Uterus (tissue), 3 donors: ENCODE measurements at regions not wholly inside any gene's neighbourhood (a gene's known extent, or its start where the extent isn't known, plus 50 kb on each side); places are given as distances from the start of the nearest gene placed in this dataset.
"Not testable (repeated sequence)": the region's sequence is repeated elsewhere in the genome, so short reads cannot be mapped to it uniquely, and the experiment has no call there.

ENCODE experiments used
- DNase-seq, 2 donors: peaks; one replicate each; pipeline ENCODE4 v3.0.0-alpha.2; 2019 to 2020
- H3K27ac ChIP-seq, 2 donors: fragments of 200-600 bp; sonication (generic); 1 replicate in 1 of 2; 2 replicates in 1 of 2; pipeline ENCODE4 v1.5.1; 2016 to 2018
- H3K27me3 ChIP-seq, 2 donors: fragments of 200-600 bp; sonication (generic); one replicate each; pipeline ENCODE4 v1.5.1; 2018 to 2019; ENCODE audit warnings: control low read depth in 1 of 2
- H3K36me3 ChIP-seq, 2 donors: fragments of 200-600 bp; sonication (generic); one replicate each; pipeline ENCODE4 v1.5.1; 2019; ENCODE audit warnings: control low read depth in 1 of 2
- H3K4me1 ChIP-seq, 2 donors: fragments of 200-600 bp; sonication (generic); one replicate each; pipeline ENCODE4 v1.5.1; 2018 to 2019; ENCODE audit warnings: control low read depth in 1 of 2
- H3K4me3 ChIP-seq, 2 donors: fragments of 200-600 bp; sonication (generic); 1 replicate in 1 of 2; 2 replicates in 1 of 2; pipeline ENCODE4 v1.5.1; 2018 to 2019; ENCODE audit warnings: mild to moderate bottlenecking in 1 of 2
- H3K9me3 ChIP-seq, 2 donors: fragments of 200-600 bp; sonication (generic); one replicate each; pipeline ENCODE4 v1.5.1; 2019; ENCODE audit warnings: control low read depth in 1 of 2
- POLR2A ChIP-seq, 2 donors: fragments of 450-650 bp; IDR thresholded peaks; one replicate each; pipeline ENCODE4 v1.6.1; 2016; ENCODE audit warnings: antibody characterized with exemption in 2 of 2, mild to moderate bottlenecking in 1 of 2, moderate library complexity in 1 of 2
- intact Hi-C: fragments of 100-400 bp; cut with DNase I; formaldehyde crosslinking; loops from one replicate; pipeline ENCODE4 v1.15.1; 2023; ENCODE audit warnings: low total_unique reads
- TF ChIP-seq, protein P1 (sequence below), 4 experiments: fragments of 200-600 bp in 2 of 4; fragments of 450-650 bp in 2 of 4; sonication (generic) in 2 of 4; IDR thresholded peaks; one replicate each; pipeline ENCODE4 v1.5.1; 2016 to 2019; ENCODE audit warnings: antibody characterized with exemption in 4 of 4, mild to moderate bottlenecking in 2 of 4, moderate library complexity in 1 of 4
- donor health status: DM: yes; HTN: yes; CAD: no.

DNA sequence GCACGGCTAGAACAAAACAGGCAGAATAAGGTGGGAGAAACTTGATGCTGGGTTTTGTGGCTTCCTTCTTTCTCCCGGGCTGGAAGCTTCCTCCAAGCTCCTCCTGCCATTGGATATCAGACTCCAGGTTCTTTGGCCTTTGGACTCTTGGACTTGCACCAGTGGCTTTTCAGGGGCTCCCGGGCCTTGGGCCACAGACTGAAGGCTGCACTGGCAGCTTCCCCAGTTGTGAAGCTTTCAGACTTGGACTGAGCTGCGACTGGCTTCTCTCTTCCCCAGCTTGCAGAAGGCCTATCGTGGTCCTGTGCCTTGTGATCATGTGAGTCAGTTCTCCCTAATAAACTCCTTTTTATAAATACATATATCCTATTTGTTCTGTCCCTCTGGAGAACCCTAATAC is 364.4 kb downstream of the DNAH5 start:
- TF ChIP-seq POLR2A (IDR thresholded peaks at IDR 0.05), result no peak
- TF ChIP-seq, protein P1, sequence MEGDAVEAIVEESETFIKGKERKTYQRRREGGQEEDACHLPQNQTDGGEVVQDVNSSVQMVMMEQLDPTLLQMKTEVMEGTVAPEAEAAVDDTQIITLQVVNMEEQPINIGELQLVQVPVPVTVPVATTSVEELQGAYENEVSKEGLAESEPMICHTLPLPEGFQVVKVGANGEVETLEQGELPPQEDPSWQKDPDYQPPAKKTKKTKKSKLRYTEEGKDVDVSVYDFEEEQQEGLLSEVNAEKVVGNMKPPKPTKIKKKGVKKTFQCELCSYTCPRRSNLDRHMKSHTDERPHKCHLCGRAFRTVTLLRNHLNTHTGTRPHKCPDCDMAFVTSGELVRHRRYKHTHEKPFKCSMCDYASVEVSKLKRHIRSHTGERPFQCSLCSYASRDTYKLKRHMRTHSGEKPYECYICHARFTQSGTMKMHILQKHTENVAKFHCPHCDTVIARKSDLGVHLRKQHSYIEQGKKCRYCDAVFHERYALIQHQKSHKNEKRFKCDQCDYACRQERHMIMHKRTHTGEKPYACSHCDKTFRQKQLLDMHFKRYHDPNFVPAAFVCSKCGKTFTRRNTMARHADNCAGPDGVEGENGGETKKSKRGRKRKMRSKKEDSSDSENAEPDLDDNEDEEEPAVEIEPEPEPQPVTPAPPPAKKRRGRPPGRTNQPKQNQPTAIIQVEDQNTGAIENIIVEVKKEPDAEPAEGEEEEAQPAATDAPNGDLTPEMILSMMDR (IDR thresholded peaks at IDR 0.05), result no peak

DNA sequence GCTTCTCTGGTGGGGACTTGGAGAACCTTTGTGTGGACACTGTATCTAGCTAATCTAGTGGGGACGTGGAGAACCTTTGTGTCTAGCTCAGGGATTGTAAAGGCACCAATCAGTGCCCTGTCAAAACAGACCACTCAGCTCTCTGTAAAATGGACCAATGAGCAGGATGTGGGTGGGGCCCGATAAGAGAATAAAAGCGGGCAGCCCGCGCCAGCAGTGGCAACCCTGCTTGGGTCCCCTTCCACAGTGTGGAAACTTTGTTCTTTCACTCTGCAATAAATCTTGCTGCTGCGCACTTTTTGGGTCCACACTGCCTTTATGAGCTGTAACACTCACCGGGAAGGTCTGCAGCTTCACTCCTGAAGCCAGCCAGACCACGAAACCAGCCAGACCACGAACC is 365.4 kb downstream of the DNAH5 start:
- intact Hi-C loops, H3K27ac ChIP-seq, DNase-seq, H3K27me3 ChIP-seq, H3K9me3 ChIP-seq, H3K4me3 ChIP-seq, H3K36me3 ChIP-seq, H3K4me1 ChIP-seq: not testable (repeated sequence)

More for the DNA sequence above, 364.4 kb downstream of the DNAH5 start:
- Histone ChIP-seq H3K36me3 (no peaks in the 10 kb centered on the region), H3K27ac (no peak overlapping the region), H3K9me3 (no peaks in the 10 kb centered on the region), H3K4me3 (no peak overlapping the region), H3K27me3 (no peaks in the 10 kb centered on the region), H3K4me1 (no peaks in the 10 kb centered on the region)
- intact Hi-C loops, result no loop called here
- DNase-seq, result no peak

DNA sequence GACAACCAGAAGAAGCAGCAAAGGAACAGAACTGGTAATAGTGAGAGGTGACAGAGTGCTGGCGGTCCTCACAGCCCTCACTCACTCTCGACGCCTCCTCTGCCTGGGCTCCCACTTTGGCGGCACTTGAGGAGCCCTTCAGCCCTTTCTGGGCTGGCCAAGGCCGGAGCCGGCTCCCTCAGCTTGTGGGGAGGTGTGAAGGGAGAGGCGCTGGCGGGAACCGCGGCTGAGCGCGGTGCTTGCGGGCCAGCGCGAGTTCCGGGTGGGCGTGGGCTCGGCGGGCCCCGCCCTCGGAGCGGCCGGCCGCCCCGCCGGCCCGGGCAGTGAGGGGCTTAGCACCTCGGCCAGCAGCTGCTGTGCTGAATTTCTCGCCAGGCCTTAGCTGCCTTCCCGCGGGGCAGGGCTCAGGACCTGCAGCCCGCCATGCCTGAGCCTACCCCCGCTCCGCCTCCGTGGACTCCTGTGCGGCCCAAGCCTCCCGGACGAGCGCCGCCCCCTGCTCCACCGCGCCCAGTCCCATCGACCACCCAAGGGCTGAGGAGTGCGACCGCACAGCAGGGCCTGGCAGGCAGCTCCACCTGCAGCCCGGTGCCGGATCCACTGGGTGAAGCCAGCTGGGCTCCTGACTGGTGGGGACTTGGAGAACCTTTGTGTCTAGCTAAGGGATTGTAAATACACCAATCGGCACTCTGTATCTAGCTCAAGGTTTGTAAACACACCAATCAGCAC is 366.0 kb downstream of the DNAH5 start:
- H3K36me3 ChIP-seq, H3K27me3 ChIP-seq, H3K4me3 ChIP-seq, DNase-seq, intact Hi-C loops, H3K4me1 ChIP-seq, H3K27ac ChIP-seq, H3K9me3 ChIP-seq: not testable (repeated sequence)

DNA sequence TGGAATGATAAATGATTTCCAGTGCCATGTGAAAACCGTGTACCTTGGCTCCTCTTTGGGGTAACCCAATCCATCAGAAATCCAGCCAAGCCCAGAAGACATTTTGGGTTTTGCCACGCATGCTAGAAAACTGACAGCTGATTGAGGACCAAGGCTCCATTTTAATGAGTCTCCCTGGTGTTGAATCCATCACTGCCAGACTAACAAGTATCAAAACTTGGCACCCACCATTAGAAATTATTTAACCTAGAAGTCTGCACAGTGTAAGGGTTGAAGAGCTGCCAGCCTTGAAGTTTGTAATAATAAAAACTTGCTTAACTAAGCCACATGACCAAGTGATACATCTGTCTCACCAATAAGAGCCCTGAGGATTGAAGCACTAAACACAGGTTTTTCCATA is 369.9 kb downstream of the DNAH5 start:
- intact Hi-C loops, result no loop called here
- Histone ChIP-seq H3K4me3 (no peak overlapping the region), H3K9me3 (no peaks in the 10 kb centered on the region), H3K4me1 (no peaks in the 10 kb centered on the region), H3K27ac (no peak overlapping the region), H3K36me3 (no peaks in the 10 kb centered on the region), H3K27me3 (no peaks in the 10 kb centered on the region)
- TF ChIP-seq POLR2A (IDR thresholded peaks at IDR 0.05), result no peak
- TF ChIP-seq, protein P1 (IDR thresholded peaks at IDR 0.05), result no peak
- no peak for DNase-seq

DNA sequence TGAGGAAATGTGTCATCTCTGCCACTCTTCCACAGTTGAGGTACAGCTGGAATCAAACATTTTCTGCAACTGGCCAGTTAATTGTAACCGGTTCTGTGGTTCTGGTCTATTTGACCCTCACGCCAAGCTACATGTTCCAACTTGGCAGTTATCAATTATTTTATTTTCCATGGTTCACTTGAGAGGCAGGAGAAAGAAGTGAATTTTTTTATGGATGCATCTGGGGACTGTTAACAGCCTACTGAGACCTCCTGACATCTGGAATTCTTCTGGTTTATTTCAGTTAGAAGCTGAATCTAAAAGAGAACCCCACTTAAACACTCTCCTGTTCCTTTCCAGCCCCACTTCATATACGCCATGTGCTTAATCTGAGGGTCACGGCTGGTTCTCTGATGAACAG is 372.3 kb downstream of the DNAH5 start:
- no peak for DNase-seq
- TF ChIP-seq POLR2A (IDR thresholded peaks at IDR 0.05), result no peak
- TF ChIP-seq, protein P1 (IDR thresholded peaks at IDR 0.05), result no peak
- Histone ChIP-seq H3K4me3 (no peak overlapping the region), H3K36me3 (no peaks in the 10 kb centered on the region), H3K9me3 (no peaks in the 10 kb centered on the region), H3K27me3 (no peaks in the 10 kb centered on the region), H3K4me1 (no peaks in the 10 kb centered on the region), H3K27ac (no peak overlapping the region)
- intact Hi-C loops, result no loop called here

DNA sequence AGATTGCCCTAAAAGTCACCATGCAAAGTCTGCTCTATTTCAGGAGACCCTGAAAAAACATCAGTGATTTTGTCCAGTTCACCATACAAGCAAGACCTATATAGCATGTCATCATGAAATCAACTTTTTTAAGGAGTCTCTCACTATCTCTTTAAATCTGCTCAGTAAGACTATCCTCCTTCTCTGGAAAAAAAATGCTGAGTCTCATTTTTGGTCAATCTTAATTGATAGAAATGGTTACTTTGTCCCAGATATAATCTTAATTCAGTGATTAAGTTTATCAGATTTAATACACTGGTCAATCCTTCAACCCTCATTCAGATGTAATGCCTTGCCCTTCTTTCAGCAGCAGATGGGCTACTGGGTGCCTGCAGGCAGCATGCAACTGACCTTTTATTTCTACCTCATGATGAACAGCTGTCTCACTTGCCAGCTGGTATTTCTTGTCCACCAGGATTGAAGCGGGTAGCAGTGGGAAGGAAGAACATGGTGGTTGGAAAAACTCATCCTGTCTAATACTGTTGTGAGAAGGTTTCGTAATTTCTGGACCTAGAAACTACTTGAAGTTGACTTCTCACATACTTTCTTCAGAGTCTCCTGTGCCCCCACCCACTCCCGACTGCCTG is 375.3 kb downstream of the DNAH5 start:
- Histone ChIP-seq H3K4me1 (no peaks in the 10 kb centered on the region), H3K36me3 (no peaks in the 10 kb centered on the region), H3K4me3 (no peak overlapping the region), H3K9me3 (no peaks in the 10 kb centered on the region), H3K27me3 (no peaks in the 10 kb centered on the region), H3K27ac (no peak overlapping the region)
- intact Hi-C loops, result no loop called here
- TF ChIP-seq POLR2A (IDR thresholded peaks at IDR 0.05), result no peak
- TF ChIP-seq, protein P1 (IDR thresholded peaks at IDR 0.05), result no peak
- no peak for DNase-seq
